ENCODE measurements at regions not wholly inside any gene's neighbourhood (a gene's known extent, or its start where the extent isn't known, plus 50 kb on each side); places are given as distances from the start of the nearest gene placed in this dataset.

DNA sequence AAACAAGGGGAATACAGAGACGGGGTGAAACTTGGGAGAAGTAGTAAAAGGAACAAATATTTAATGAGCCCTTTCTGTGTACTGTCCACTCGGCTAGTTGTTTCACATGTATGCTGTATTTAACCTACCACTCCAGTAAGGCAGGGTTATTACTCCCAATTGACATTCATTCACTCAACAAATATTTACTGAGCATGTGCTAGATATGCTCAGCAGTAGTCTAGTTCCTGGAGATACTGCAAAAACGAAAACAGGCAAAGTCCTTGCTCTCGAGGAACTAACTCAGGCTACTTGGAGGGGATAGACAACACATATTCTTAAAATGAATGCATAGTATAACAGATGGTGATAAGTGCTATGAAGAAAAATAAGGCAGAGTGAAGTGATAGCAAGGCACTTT is 207.3 kb downstream of the SS18 start:
- in situ Hi-C loops (cut with MboI; ENCODE audit: low sequenced_read_pairs) (no loop called here), intact Hi-C loops (cut with micrococcal nuclease) (no loop called here), dilution Hi-C loops (cut with HindIII; ENCODE audit: low sequenced_read_pairs, unreplicated experiment) (no loop called here)
- H3K79me1 ChIP-seq (ENCODE audit: low read depth in 1 of 2, low read length in 2 of 2): no peaks in the 10 kb centered on the region
- H4K91ac ChIP-seq (ENCODE audit: insufficient read depth, low read depth, low read length): no peak overlapping the region
- DNase-seq (no peak), ATAC-seq (ENCODE audit: low read depth) (no peak)
- no peaks in the 10 kb centered on the region for H3K9me1 ChIP-seq (ENCODE audit: insufficient read depth, low read length)
- no peak overlapping the region for H4K8ac ChIP-seq (ENCODE audit: low read depth in 2 of 2, low read length in 2 of 2)
- no peak for TF ChIP-seq NFE2L2 (IDR thresholded peaks at IDR 0.05; ENCODE audit: low read depth, low read length)
- no peaks in the 10 kb centered on the region for H3K9me3 ChIP-seq (ENCODE audit: control insufficient read depth, insufficient read depth, low read length)
- ChIA-PET POLR2A (ENCODE audit: unreplicated experiment) (no interaction called here), CTCF (no interaction called here)
- H2BK5ac ChIP-seq (ENCODE audit: low read depth, low read length, poor library complexity, severe bottlenecking): no peak overlapping the region
- no peak overlapping the region for H3K4ac ChIP-seq (ENCODE audit: low read depth, low read length)
- H3K36me3 ChIP-seq (ENCODE audit: control insufficient read depth, insufficient read depth, low read length): no peaks in the 10 kb centered on the region
- no peaks in the 10 kb centered on the region for H4K20me1 ChIP-seq (ENCODE audit: insufficient read depth, low read length)
- H3K56ac ChIP-seq (ENCODE audit: extremely low read depth, insufficient read depth, low read length): no peak overlapping the region
- BruUV-seq (replicated peaks): no TSS peak
- H3K23ac ChIP-seq (ENCODE audit: low read depth, low read length): no peak overlapping the region
- H2AK5ac ChIP-seq (ENCODE audit: low read depth, low read length): no peak overlapping the region
- no peak overlapping the region for H3K9ac ChIP-seq (ENCODE audit: low read depth, low read length)
- no peak overlapping the region for H3K4me3 ChIP-seq (ENCODE audit: insufficient read depth, low read depth, low read length)
- no peak overlapping the region for H2BK20ac ChIP-seq (ENCODE audit: low read depth, low read length)
- H3K4me2 ChIP-seq (ENCODE audit: low read depth, low read length): no peak overlapping the region
- H2AK9ac ChIP-seq (replicated peaks; ENCODE audit: low read depth, low read length, poor library complexity): no peak overlapping the region
- H3K18ac ChIP-seq (ENCODE audit: low read depth, low read length): no peak overlapping the region
- no peak overlapping the region for H2BK15ac ChIP-seq (ENCODE audit: low read depth, low read length)
- no CpG with 5 or more reads among the region's 4 CpGs for WGBS, 2 experiments (ENCODE audit: extremely low coverage in 2 of 2, insufficient read length in 1 of 2)
- H2BK120ac ChIP-seq (ENCODE audit: low read depth, low read length): no peak overlapping the region
- H3K4me1 ChIP-seq (ENCODE audit: control insufficient read depth, insufficient read depth, low read length): no peaks in the 10 kb centered on the region
- no peak overlapping the region for H3K14ac ChIP-seq (replicated peaks; ENCODE audit: low read depth, low read length)
- no peak overlapping the region for H4K5ac ChIP-seq (ENCODE audit: low read depth, low read length)
- H2AFZ ChIP-seq (replicated peaks; ENCODE audit: low read length, poor library complexity): no peak overlapping the region
- H3K27ac ChIP-seq (ENCODE audit: insufficient read depth, low read length): no peak overlapping the region
- peaks cover 4% of the 10 kb centered on the region for H3K27me3 ChIP-seq (ENCODE audit: control insufficient read depth, insufficient read depth, low read length)

All from IMR-90 (cell line).